Transverse colon (tissue), 4 donors: ENCODE measurements at regions not wholly inside any gene's neighbourhood (a gene's known extent, or its start where the extent isn't known, plus 50 kb on each side); places are given as distances from the start of the nearest gene placed in this dataset.
"Not testable (repeated sequence)": the region's sequence is repeated elsewhere in the genome, so short reads cannot be mapped to it uniquely, and the experiment has no call there.

Experiments used
- DNase-seq: peaks from one replicate; pipeline ENCODE4 v3.0.0-alpha.2; 2019
- H3K27ac ChIP-seq, 4 donors: fragments of 200-600 bp; sonication (generic); 2 replicates each; pipeline ENCODE4 v1.5.1; 2016 to 2018; ENCODE audit warnings: inconsistent platforms in 4 of 4
- H3K27me3 ChIP-seq: fragments of 200-600 bp; sonication (generic); 2 replicates; pipeline ENCODE4 v1.5.1; 2017; ENCODE audit warnings: inconsistent platforms
- H3K36me3 ChIP-seq, 4 donors: fragments of 200-600 bp; sonication (generic); 2 replicates each; pipeline ENCODE4 v1.5.1; 2017 to 2019; ENCODE audit warnings: inconsistent platforms in 4 of 4
- H3K4me1 ChIP-seq, 4 donors: fragments of 200-600 bp; sonication (generic); 2 replicates each; pipeline ENCODE4 v1.5.1; 2017 to 2020; ENCODE audit warnings: inconsistent platforms in 4 of 4
- H3K4me3 ChIP-seq, 4 donors: fragments of 200-600 bp; sonication (generic); 1 replicate in 1 of 4; 2 replicates in 3 of 4; pipeline versions ENCODE4 v1.5.1 to v1.6.1; 2017 to 2019; ENCODE audit warnings: inconsistent platforms in 4 of 4
- H3K9me3 ChIP-seq, 2 donors: fragments of 200-600 bp; sonication (generic); 2 replicates each; pipeline ENCODE4 v1.5.1; 2017 to 2019; ENCODE audit warnings: inconsistent platforms in 2 of 2
- CTCF ChIP-seq, 5 experiments: fragments of 200-600 bp in 3 of 5; fragments of 450-650 bp in 2 of 5; sonication (generic) in 3 of 5; IDR thresholded peaks; 1 replicate in 2 of 5; 2 replicates in 3 of 5; pipeline ENCODE4 v1.5.1; 2016 to 2017; ENCODE audit warnings: antibody characterized with exemption in 5 of 5, inconsistent platforms in 3 of 5, mild to moderate bottlenecking in 2 of 5, moderate library complexity in 1 of 5
- EP300 ChIP-seq: sonication (generic); formaldehyde crosslinking; IDR thresholded peaks from one replicate; pipeline ENCODE4 v1.6.1; 2017; ENCODE audit warnings: antibody characterized with exemption, low read depth
- POLR2A ChIP-seq: fragments of 450-650 bp; IDR thresholded peaks from one replicate; pipeline ENCODE4 v1.6.1; 2016; ENCODE audit warnings: antibody characterized with exemption, mild to moderate bottlenecking, moderate library complexity
- POLR2AphosphoS5 ChIP-seq, 3 donors: sonication (generic); formaldehyde crosslinking; IDR thresholded peaks; one replicate each; pipeline ENCODE4 v1.6.1; 2016; ENCODE audit warnings: antibody characterized with exemption in 3 of 3
- WGBS, 2 donors: methylation state at CpG; one replicate each; pipeline ENCODE4 v1.1.5; 2018; ENCODE audit warnings: low coverage in 1 of 2; 5-methylcytosine and 5-hydroxymethylcytosine counted together
- in situ Hi-C, 4 donors: fragments of 200-750 bp; cut with MboI; loops; one replicate each; pipeline versions ENCODE4 v1.15.0 to v1.15.1; 2017; ENCODE audit warnings: low sequenced_read_pairs in 3 of 4, low pct_ligation_motif_present in 1 of 4, low pct_unique_long_range_greater_than_20kb in 1 of 4
- intact Hi-C: fragments of 100-400 bp; cut with DNase I; formaldehyde crosslinking; loops from one replicate; pipeline ENCODE4 v1.15.1; 2023; ENCODE audit warnings: low total_unique reads

GRCh38 chr10:37721100-37721499 lies 136.3 kb downstream of the ZNF248 start:
- H3K36me3 ChIP-seq: no peaks in the 10 kb centered on the region
- no peak for DNase-seq
- H3K27ac ChIP-seq: no peak overlapping the region
- intact Hi-C loops: no loop called here
- in situ Hi-C loops: no loop called here
- H3K4me3 ChIP-seq: no peak overlapping the region
- no peak for TF ChIP-seq EP300
- TF ChIP-seq CTCF (IDR thresholded peaks at IDR 0.05): no peak
- TF ChIP-seq POLR2AphosphoS5 (IDR thresholded peaks at IDR 0.05): no peak
- no peak for TF ChIP-seq POLR2A
- H3K4me1 ChIP-seq: no peaks in the 10 kb centered on the region
- peaks cover 3 to 5% of the 10 kb centered on the region in 2 donors for H3K9me3 ChIP-seq
- H3K27me3 ChIP-seq: no peaks in the 10 kb centered on the region
- 96% methylated on average over 3 of the region's 3 CpGs; no CpG with 5 or more reads in 1 of the 2 donors for whole genome bisulfite sequencing, 2 donors

GRCh38 chr10:37718060-37718459 lies 139.3 kb downstream of the ZNF248 start:
- intact Hi-C loops, H3K4me1 ChIP-seq, DNase-seq, in situ Hi-C loops, H3K36me3 ChIP-seq, H3K4me3 ChIP-seq, H3K27me3 ChIP-seq, H3K9me3 ChIP-seq, H3K27ac ChIP-seq: not testable (repeated sequence)
- 71 to 83% methylated on average over 3 to 6 of the region's 6 CpGs for WGBS, 2 donors

GRCh38 chr10:37713642-37714041 lies 143.8 kb downstream of the ZNF248 start:
- no peak for DNase-seq
- in situ Hi-C loops (no loop called here), intact Hi-C loops (no loop called here)
- Histone ChIP-seq H3K4me3 (no peak overlapping the region), H3K27ac (no peak overlapping the region), H3K9me3 (peaks cover 3 to 4% of the 10 kb centered on the region in 2 donors), H3K36me3 (no peaks in the 10 kb centered on the region), H3K4me1 (no peaks in the 10 kb centered on the region), H3K27me3 (no peaks in the 10 kb centered on the region)
- 54 to 63% methylated on average over 2 to 3 of the region's 3 CpGs for WGBS, 2 donors
- TF ChIP-seq CTCF (IDR thresholded peaks at IDR 0.05) (no peak), POLR2AphosphoS5 (IDR thresholded peaks at IDR 0.05) (no peak), POLR2A (no peak), EP300 (no peak)

- Histone ChIP-seq H3K4me1 (no peaks in the 10 kb centered on the region), H3K9me3 (peaks cover 0 to 3% of the 10 kb centered on the region in 2 donors), H3K27me3 (no peaks in the 10 kb centered on the region), H3K27ac (no peak overlapping the region), H3K36me3 (no peaks in the 10 kb centered on the region), H3K4me3 (no peak overlapping the region)
- WGBS, 2 donors: 76% methylated on average over 3 of the region's 3 CpGs; no CpG with 5 or more reads in 1 of the 2 donors
- TF ChIP-seq CTCF (IDR thresholded peaks at IDR 0.05) (no peak), EP300 (no peak), POLR2A (no peak), POLR2AphosphoS5 (IDR thresholded peaks at IDR 0.05) (no peak)
- intact Hi-C loops: no loop called here
- no peak for DNase-seq
- in situ Hi-C loops: no loop called here
Measured at GRCh38 chr10:37713132-37713501, 144.3 kb downstream of the ZNF248 start.

GRCh38 chr10:37712489-37713131 lies 144.8 kb downstream of the ZNF248 start:
- Histone ChIP-seq H3K4me3 (no peak overlapping the region), H3K27me3 (no peaks in the 10 kb centered on the region), H3K27ac (no peak overlapping the region), H3K9me3 (no peaks in the 10 kb centered on the region), H3K4me1 (no peaks in the 10 kb centered on the region), H3K36me3 (no peaks in the 10 kb centered on the region)
- 59% methylated on average over 4 of the region's 4 CpGs; no CpG with 5 or more reads in 1 of the 2 donors for WGBS, 2 donors
- intact Hi-C loops: no loop called here
- TF ChIP-seq EP300 (no peak), POLR2A (no peak), CTCF (IDR thresholded peaks at IDR 0.05) (no peak), POLR2AphosphoS5 (IDR thresholded peaks at IDR 0.05) (no peak)
- no peak for DNase-seq
- in situ Hi-C loops: no loop called here
